Activated T-cell treated with anti-CD3 and anti-CD28 coated beads, Interleukin-2, amount 50 U/mL, for 48 hours (primary cell): ENCODE measurements at regions not wholly inside any gene's neighbourhood (a gene's known extent, or its start where the extent isn't known, plus 50 kb on each side); places are given as distances from the start of the nearest gene placed in this dataset.
"Not testable (repeated sequence)": the region's sequence is repeated elsewhere in the genome, so short reads cannot be mapped to it uniquely, and the experiment has no call there.

Experiments used
- DNase-seq, 2 experiments: peaks; one replicate each; pipeline ENCODE4 v3.0.0-alpha.2; 2020

DNA sequence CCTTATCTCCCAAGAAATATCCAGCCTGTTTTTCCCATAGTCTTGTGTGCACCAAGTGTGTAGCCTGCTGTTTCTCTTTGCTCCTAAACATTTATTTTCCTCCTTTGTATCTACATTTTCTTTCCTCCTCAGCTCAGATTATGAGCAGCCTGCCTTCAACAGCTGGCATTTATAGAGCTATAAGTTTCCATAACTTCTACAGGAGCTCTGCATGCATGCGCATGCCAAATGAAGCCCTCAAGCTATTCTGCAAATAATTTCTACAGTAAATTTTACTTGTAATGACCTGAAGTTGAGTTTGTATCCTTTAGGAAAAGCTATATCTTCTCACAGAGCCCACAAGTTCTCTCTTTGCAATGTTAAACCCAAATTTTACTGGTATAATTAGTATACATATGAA is 699.5 kb downstream of the CETN3 start:
- DNase-seq, result no peak

GRCh38 chr5:89707891-89708290 is 701.7 kb downstream of the CETN3 start:
- DNase-seq, result no peak

DNA sequence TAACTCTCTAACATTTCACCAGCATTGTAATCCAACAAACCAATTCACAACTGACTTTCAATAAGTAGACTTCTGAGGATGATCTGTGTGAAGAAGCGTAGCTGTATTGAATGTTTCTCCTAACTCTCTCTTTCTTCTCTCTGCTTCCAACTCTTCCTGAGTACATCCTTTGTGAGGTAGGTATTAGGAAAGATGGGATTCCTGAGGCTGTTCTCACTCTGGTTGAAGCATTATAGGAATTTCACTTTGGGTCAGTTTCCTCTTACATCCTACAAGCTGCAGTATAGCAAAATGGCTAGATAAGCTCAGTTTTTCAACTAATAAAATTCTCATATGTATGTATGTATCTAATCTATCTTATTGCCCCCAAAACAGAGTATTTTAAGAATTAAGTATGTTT is 702.8 kb downstream of the CETN3 start:
- no peak for DNase-seq

DNA sequence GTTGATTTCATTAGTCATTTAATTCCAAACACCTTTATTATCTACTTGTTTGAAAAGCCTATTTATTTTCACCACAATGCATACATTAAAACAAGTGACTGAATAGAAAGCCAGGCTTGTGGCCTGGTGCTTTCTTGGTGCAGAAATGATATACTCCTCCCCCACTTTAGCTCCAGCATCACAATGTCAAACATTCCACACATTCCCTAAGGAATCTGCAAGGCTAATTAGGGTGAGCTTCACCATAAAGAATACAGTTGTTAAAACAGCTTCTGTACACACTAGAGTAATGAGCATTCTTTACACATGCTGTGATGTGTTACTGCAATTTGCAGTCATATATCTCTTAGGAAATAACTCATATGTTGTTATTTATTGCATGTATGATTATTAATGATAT is 705.7 kb downstream of the CETN3 start:
- DNase-seq, result no peak

- DNase-seq, result no peak
These were observed 711.5 kb downstream of the CETN3 start for GRCh38 chr5:89698028-89698427.

DNA sequence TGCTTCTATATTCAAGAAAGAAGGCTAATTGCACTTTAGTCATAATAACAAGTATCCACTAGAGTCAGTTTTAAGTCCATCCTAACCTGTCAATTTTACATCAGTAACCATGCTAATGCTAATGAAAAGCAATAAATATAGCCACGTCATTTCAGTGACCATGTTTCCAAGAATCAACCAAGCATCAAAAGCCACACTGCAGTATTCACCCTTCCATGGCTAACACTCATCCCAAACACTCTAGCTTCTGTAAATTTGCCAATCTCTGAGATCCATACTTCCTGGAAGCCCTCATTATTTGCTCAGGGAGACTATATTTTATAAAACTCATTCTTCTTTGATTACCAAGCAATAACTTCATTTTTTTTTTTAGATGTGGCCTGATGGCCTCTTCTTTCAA is 712.0 kb downstream of the CETN3 start:
- no peak for DNase-seq

- no peak for DNase-seq
These were observed 714.2 kb downstream of the CETN3 start for GRCh38 chr5:89695371-89695770.

- DNase-seq, result no peak
These were observed 715.5 kb downstream of the CETN3 start for GRCh38 chr5:89694026-89694550.

GRCh38 chr5:89690331-89690730 is 719.2 kb downstream of the CETN3 start:
- no peak for DNase-seq

- no peak for DNase-seq
These were observed 723.3 kb downstream of the CETN3 start for GRCh38 chr5:89686081-89686765.

DNA sequence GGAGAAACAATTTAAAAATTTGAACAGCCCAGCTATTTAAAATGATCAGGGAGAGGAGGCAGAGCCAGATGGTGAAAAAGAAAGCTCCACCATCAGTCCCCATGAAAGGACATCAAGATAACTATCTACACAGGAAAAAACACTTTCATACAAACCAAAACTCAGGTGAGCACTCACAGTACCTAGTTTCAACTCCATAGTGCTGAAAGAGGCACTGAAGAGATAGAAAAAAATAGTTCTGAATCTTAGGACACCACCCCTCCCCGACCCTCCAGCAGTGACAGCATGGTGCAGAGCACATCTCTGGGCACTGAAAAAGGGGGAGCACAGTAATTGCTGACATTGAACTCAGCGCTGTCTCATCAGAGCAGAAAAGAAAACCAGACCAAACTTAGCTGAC is 732.9 kb downstream of the CETN3 start:
- DNase-seq, result no peak

DNA sequence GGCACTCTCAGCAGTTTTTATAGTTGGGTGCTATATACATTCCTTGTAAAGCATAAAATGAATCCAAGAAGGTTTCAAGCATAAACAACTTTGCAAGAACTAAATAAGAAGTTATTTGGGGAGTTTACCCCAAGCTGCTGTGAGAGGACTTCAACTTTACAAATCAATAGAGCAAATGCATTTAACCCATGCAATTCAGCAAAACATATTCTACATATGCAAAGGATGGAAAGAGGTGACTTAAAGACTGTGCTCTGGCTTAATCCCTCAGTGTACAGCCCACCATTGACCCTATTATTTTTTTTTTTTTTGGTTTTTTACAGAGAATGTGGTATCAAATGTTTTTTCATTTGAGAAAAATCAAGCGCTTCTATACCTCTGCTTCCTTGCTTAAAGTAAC is 736.5 kb downstream of the CETN3 start:
- no peak for DNase-seq

DNA sequence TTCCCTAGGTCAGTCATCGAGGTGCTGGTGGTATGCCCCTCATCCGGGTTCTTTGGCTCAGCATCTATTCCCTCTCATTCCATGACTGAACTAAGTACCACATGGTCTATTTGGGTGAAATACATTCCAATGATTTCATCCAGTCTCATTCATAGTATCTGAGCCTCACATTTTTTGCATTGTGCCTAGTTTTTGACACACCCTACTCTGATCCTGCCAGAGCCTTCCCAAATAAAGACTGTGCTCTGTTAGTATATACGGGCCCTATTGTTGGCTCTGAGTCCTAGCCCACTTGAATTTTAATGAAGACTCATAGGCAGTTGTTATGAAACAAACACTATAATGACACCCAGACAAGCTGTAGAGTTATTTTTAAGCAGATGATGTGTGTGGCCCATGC is 740.7 kb downstream of the CETN3 start:
- DNase-seq, result no peak

DNA sequence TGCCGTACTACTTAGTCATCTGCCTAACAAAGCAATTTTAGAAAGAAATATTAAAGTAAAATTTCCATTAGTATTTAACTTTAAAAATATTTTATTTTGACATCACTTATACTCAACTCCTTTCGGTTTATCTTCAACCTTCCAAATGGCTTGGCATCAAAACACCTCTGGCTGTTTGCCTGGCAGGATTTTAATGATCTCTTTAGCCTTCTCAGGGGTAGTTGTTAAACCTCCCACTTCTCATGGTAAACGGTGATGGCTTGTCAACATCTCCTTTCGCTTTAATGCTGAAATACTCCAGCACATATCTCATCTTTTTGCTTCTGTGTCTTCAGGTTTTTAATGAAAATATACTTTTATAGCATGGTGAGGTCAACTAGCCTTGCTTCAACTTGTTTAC is 747.1 kb downstream of the CETN3 start:
- no peak for DNase-seq

DNA sequence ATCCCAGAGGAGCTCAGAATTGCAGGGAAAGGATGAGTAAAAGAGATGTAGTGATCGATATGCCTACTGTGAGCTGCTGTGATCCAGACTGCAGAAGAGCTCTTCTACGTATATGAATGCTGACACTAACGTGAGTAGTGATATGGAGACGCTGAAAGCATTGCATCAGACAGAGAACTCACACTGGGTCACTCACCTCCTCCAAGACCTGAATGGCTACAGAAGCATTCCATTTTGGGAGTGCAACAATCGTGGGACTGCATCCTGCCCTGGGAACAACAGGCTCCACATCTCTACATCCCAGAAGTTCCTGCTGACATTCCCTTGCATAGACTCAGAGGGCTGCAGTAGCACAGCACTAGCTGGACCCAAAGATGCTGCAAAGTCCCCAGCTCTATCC is 755.9 kb upstream of the MEF2C start:
- DNase-seq, result no peak

DNA sequence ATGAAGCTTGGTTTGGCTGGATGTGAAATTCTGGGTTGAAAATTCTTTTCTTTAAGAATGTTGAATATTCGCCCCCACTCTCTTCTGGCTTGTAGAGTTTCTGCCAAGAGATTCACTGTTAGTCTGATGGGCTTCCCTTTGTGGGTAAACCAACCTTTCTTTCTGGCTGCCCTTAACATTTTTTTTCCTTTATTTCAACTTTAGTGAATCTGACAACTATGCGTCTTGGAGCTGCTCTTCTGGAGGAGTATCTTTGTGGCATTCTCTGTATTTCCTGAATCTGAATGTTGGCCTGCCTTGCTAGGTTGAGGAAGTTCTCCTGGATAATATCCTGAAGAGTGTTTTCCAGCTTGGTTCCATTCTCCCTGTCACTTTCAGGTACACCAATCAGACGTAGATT is 751.2 kb upstream of the MEF2C start:
- not testable (repeated sequence) for DNase-seq

GRCh38 chr5:89630064-89630463 is 747.1 kb upstream of the MEF2C start:
- not testable (repeated sequence) for DNase-seq

- DNase-seq, result no peak
These were observed 746.1 kb upstream of the MEF2C start for GRCh38 chr5:89628876-89629635.

GRCh38 chr5:89615839-89616518 is 733.0 kb upstream of the MEF2C start:
- no peak for DNase-seq

GRCh38 chr5:89613222-89613956 is 730.4 kb upstream of the MEF2C start:
- no peak for DNase-seq

- no peak for DNase-seq
These were observed 724.1 kb upstream of the MEF2C start for GRCh38 chr5:89606939-89607534.

GRCh38 chr5:89604342-89604741 is 721.4 kb upstream of the MEF2C start:
- DNase-seq, result no peak

- no peak for DNase-seq
These were observed 718.9 kb upstream of the MEF2C start for GRCh38 chr5:89601880-89602279.
